ENCODE measurements at regions not wholly inside any gene's neighbourhood (a gene's known extent, or its start where the extent isn't known, plus 50 kb on each side); places are given as distances from the start of the nearest gene placed in this dataset.

GRCh38 chr22:47673557-47673956, 911.1 kb downstream of the TBC1D22A start:
- Histone ChIP-seq H3K27me3 (ENCODE audit: control insufficient read depth, insufficient read depth, low read length) (no peaks in the 10 kb centered on the region), H3K4me3 (ENCODE audit: low read depth, low read length) (no peak overlapping the region), H3K36me3 (ENCODE audit: control insufficient read depth, insufficient read depth, low read length) (no peaks in the 10 kb centered on the region)
- no peak for TF ChIP-seq CTCF (IDR thresholded peaks at IDR 0.05; ENCODE audit: insufficient read depth, low read length, severe bottlenecking)
- no peak for DNase-seq (ENCODE audit: low read depth)
- no peak for FAIRE-seq

GRCh38 chr22:47672526-47672925, 910.1 kb downstream of the TBC1D22A start:
- no peak overlapping the region for H3K4me3 ChIP-seq (ENCODE audit: low read depth, low read length)
- H3K27me3 ChIP-seq (ENCODE audit: control insufficient read depth, insufficient read depth, low read length): no peaks in the 10 kb centered on the region
- no peak for TF ChIP-seq CTCF (IDR thresholded peaks at IDR 0.05; ENCODE audit: insufficient read depth, low read length, severe bottlenecking)
- no peaks in the 10 kb centered on the region for H3K36me3 ChIP-seq (ENCODE audit: control insufficient read depth, insufficient read depth, low read length)
- FAIRE-seq: no peak
- DNase-seq (ENCODE audit: low read depth): no peak

- Histone ChIP-seq H3K27me3 (ENCODE audit: control insufficient read depth, insufficient read depth, low read length) (no peaks in the 10 kb centered on the region), H3K36me3 (ENCODE audit: control insufficient read depth, insufficient read depth, low read length) (no peaks in the 10 kb centered on the region), H3K4me3 (ENCODE audit: low read depth, low read length) (no peak overlapping the region)
- TF ChIP-seq CTCF (IDR thresholded peaks at IDR 0.05; ENCODE audit: insufficient read depth, low read length, severe bottlenecking): no peak
- no peak for DNase-seq (ENCODE audit: low read depth)
- no peak for FAIRE-seq
Measured at GRCh38 chr22:47665151-47665550, 902.7 kb downstream of the TBC1D22A start.

- DNase-seq (ENCODE audit: low read depth) (no peak), FAIRE-seq (no peak)
- Histone ChIP-seq H3K4me3 (ENCODE audit: low read depth, low read length) (no peak overlapping the region), H3K27me3 (ENCODE audit: control insufficient read depth, insufficient read depth, low read length) (no peaks in the 10 kb centered on the region), H3K36me3 (ENCODE audit: control insufficient read depth, insufficient read depth, low read length) (no peaks in the 10 kb centered on the region)
- no peak for TF ChIP-seq CTCF (IDR thresholded peaks at IDR 0.05; ENCODE audit: insufficient read depth, low read length, severe bottlenecking)
Measured at GRCh38 chr22:47663615-47664605, 901.5 kb downstream of the TBC1D22A start.

GRCh38 chr22:47659467-47660223, 897.2 kb downstream of the TBC1D22A start:
- DNase-seq (ENCODE audit: low read depth) (no peak), FAIRE-seq (no peak)
- H3K4me3 ChIP-seq (ENCODE audit: low read depth, low read length): no peak overlapping the region
- no peaks in the 10 kb centered on the region for H3K27me3 ChIP-seq (ENCODE audit: control insufficient read depth, insufficient read depth, low read length)
- H3K36me3 ChIP-seq (ENCODE audit: control insufficient read depth, insufficient read depth, low read length): no peaks in the 10 kb centered on the region
- no peak for TF ChIP-seq CTCF (IDR thresholded peaks at IDR 0.05; ENCODE audit: insufficient read depth, low read length, severe bottlenecking)

All from bronchial epithelial cell (primary cell).